GM12874 (cell line): ENCODE measurements at regions not wholly inside any gene's neighbourhood (a gene's known extent, or its start where the extent isn't known, plus 50 kb on each side); places are given as distances from the start of the nearest gene placed in this dataset.

Experiments
- TF ChIP-seq, protein P1 (sequence below): IDR thresholded peaks from 2 replicates; pipeline ENCODE4 v1.5.1; 2011; ENCODE audit warnings: low read depth, mild to moderate bottlenecking, control low read depth, low read length, moderate library complexity; ENCODE audit not compliant: insufficient read depth

GRCh38 chr1:98460136-98460535 is 201.4 kb upstream of the SNX7 start:
- TF ChIP-seq, protein P1, sequence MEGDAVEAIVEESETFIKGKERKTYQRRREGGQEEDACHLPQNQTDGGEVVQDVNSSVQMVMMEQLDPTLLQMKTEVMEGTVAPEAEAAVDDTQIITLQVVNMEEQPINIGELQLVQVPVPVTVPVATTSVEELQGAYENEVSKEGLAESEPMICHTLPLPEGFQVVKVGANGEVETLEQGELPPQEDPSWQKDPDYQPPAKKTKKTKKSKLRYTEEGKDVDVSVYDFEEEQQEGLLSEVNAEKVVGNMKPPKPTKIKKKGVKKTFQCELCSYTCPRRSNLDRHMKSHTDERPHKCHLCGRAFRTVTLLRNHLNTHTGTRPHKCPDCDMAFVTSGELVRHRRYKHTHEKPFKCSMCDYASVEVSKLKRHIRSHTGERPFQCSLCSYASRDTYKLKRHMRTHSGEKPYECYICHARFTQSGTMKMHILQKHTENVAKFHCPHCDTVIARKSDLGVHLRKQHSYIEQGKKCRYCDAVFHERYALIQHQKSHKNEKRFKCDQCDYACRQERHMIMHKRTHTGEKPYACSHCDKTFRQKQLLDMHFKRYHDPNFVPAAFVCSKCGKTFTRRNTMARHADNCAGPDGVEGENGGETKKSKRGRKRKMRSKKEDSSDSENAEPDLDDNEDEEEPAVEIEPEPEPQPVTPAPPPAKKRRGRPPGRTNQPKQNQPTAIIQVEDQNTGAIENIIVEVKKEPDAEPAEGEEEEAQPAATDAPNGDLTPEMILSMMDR: no peak

DNA sequence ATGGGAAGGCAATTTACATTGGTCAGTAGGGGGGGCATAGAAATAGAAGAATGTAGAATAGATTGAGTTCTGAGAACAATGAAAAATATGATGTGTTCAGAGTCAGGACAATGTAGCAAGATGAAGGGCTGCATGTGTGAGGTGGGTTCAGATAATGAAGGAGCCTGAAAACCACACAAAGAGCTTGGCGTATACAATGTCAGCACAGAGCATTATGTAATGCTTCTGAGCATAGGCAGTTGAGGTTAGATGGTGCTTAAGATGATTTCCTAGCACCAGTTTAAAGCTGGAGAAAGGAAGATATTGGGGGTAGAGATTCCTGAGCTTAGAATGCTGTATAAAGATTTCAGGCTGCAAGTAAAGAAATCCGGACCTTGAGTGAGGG is 202.0 kb upstream of the SNX7 start:
- TF ChIP-seq, protein P1: no peak

- TF ChIP-seq, protein P1: no peak
Observed at GRCh38 chr1:98458511-98459485, 202.7 kb upstream of the SNX7 start.

- TF ChIP-seq, protein P1: no peak
Observed at GRCh38 chr1:98457248-98457647, 204.3 kb upstream of the SNX7 start.

DNA sequence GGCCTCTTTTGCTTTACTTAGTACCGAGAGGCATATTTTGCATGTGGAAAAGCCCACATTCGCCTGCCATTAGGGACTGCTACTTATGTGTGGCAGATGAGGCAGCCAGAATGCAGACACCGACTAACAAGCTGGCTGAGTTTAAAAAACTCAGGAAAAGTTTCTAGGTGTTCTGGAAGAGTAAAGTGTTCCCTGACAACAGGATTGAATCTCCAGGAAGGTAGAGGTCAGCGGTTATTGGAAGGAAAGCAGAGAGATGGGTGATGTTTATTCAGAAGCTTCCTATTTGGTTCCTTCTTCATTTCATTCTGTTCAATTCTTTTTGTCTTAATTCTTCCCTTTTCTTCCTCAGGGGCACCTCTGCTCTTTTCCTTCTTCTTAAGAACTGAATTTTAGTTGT is 206.9 kb upstream of the SNX7 start:
- TF ChIP-seq, protein P1: no peak

- TF ChIP-seq, protein P1: no peak
Observed at GRCh38 chr1:98453066-98453465, 208.5 kb upstream of the SNX7 start.

DNA sequence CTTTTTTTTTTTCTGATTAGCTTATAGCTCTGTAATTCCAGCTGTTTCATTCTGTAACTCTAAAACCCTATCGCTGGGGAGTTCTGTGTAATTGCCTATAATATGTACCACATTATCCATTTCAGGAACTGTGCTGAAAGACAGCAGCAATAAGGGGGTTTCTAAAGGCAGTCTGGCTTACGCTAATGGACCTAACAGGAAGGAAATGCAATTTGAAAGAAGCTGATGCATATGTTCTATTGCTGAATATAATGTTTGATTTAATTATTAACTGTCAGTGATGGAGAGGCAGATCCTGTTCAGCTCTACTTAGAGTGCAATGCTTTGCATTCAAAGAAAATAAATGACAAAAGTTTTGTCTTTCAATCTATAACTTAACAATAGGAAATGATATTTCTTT is 209.4 kb upstream of the SNX7 start:
- TF ChIP-seq, protein P1: no peak
